ENCODE measurements at regions not wholly inside any gene's neighbourhood (a gene's known extent, or its start where the extent isn't known, plus 50 kb on each side); places are given as distances from the start of the nearest gene placed in this dataset.

GRCh38 chr7:153331427-153331826, 571.9 kb downstream of the ACTR3B start:
- Histone ChIP-seq H3K27me3 (ENCODE audit: insufficient read depth, low read length, poor library complexity, severe bottlenecking) (no peaks in the 10 kb centered on the region), H3K4me3 (ENCODE audit: low read length) (no peak overlapping the region), H3K4me1 (ENCODE audit: insufficient read depth, low read length) (no peaks in the 10 kb centered on the region), H3K9me3 (ENCODE audit: low read length) (no peaks in the 10 kb centered on the region), H3K36me3 (ENCODE audit: insufficient read depth, low read length) (no peaks in the 10 kb centered on the region), H3K27ac (ENCODE audit: low read depth, low read length) (no peak overlapping the region)
- Mint-ChIP-seq H3K4me1 (no peaks in the 10 kb centered on the region), H3K9me3 (peaks cover 3 to 17% (median 5%) of the 10 kb centered on the region in 5 donors), H3K4me3 (no peak overlapping the region), H3K27me3 (no peaks in the 10 kb centered on the region), H3K36me3 (no peaks in the 10 kb centered on the region), H3K27ac (no peak overlapping the region)
- ChIA-PET CTCF (no interaction called here), POLR2A (no interaction called here)
- no peak for DNase-seq

GRCh38 chr7:153354071-153354470, 594.5 kb downstream of the ACTR3B start:
- no peak overlapping the region for H3K4me3 Mint-ChIP-seq
- DNase-seq: no peak

GRCh38 chr7:153370092-153370491, 610.5 kb downstream of the ACTR3B start:
- Histone ChIP-seq H3K27me3 (ENCODE audit: insufficient read depth, low read length, poor library complexity, severe bottlenecking) (no peaks in the 10 kb centered on the region), H3K36me3 (ENCODE audit: insufficient read depth, low read length) (no peaks in the 10 kb centered on the region), H3K4me3 (ENCODE audit: low read length) (no peak overlapping the region), H3K27ac (ENCODE audit: low read depth, low read length) (no peak overlapping the region), H3K4me1 (ENCODE audit: insufficient read depth, low read length) (no peaks in the 10 kb centered on the region), H3K9me3 (ENCODE audit: low read length) (no peaks in the 10 kb centered on the region)
- Mint-ChIP-seq H3K36me3 (no peaks in the 10 kb centered on the region), H3K27me3 (no peaks in the 10 kb centered on the region), H3K4me1 (no peaks in the 10 kb centered on the region), H3K9me3 (peaks cover 8 to 19% (median 16%) of the 10 kb centered on the region in 5 donors), H3K4me3 (no peak overlapping the region), H3K27ac (no peak overlapping the region)
- ChIA-PET CTCF (no interaction called here), POLR2A (no interaction called here)
- no peak for DNase-seq

More at GRCh38 chr7:153354071-153354470, 594.5 kb downstream of the ACTR3B start:
- H3K9me3 Mint-ChIP-seq: peaks cover 2 to 8% (median 4%) of the 10 kb centered on the region in 5 donors
- H3K4me3 ChIP-seq (ENCODE audit: low read length): no peak overlapping the region
- no peaks in the 10 kb centered on the region for H3K4me1 Mint-ChIP-seq
- no peak overlapping the region for H3K27ac ChIP-seq (ENCODE audit: low read depth, low read length)
- H3K27ac Mint-ChIP-seq: no peak overlapping the region
- no peaks in the 10 kb centered on the region for H3K36me3 ChIP-seq (ENCODE audit: insufficient read depth, low read length)
- H3K4me1 ChIP-seq (ENCODE audit: insufficient read depth, low read length): no peaks in the 10 kb centered on the region
- no peaks in the 10 kb centered on the region for H3K36me3 Mint-ChIP-seq
- no peaks in the 10 kb centered on the region for H3K9me3 ChIP-seq (ENCODE audit: low read length)
- ChIA-PET CTCF (no interaction called here), POLR2A (no interaction called here)
- H3K27me3 Mint-ChIP-seq: no peaks in the 10 kb centered on the region
- H3K27me3 ChIP-seq (ENCODE audit: insufficient read depth, low read length, poor library complexity, severe bottlenecking): no peaks in the 10 kb centered on the region

- Histone ChIP-seq H3K27me3 (ENCODE audit: insufficient read depth, low read length, poor library complexity, severe bottlenecking) (no peaks in the 10 kb centered on the region), H3K9me3 (ENCODE audit: low read length) (no peaks in the 10 kb centered on the region), H3K27ac (ENCODE audit: low read depth, low read length) (no peak overlapping the region), H3K4me1 (ENCODE audit: insufficient read depth, low read length) (no peaks in the 10 kb centered on the region), H3K4me3 (ENCODE audit: low read length) (no peak overlapping the region), H3K36me3 (ENCODE audit: insufficient read depth, low read length) (no peaks in the 10 kb centered on the region)
- Mint-ChIP-seq H3K27me3 (peaks cover 0 to 1% of the 10 kb centered on the region in 2 donors), H3K27ac (no peak overlapping the region), H3K36me3 (no peaks in the 10 kb centered on the region), H3K9me3 (peaks cover 5 to 10% (median 7%) of the 10 kb centered on the region in 5 donors), H3K4me3 (no peak overlapping the region), H3K4me1 (no peaks in the 10 kb centered on the region)
- ChIA-PET CTCF (no interaction called here), POLR2A (no interaction called here)
- no peak for DNase-seq
These were observed 621.1 kb downstream of the ACTR3B start for GRCh38 chr7:153380636-153381035.

GRCh38 chr7:153381275-153382040, 621.9 kb downstream of the ACTR3B start:
- no peaks in the 10 kb centered on the region for H3K27me3 ChIP-seq (ENCODE audit: insufficient read depth, low read length, poor library complexity, severe bottlenecking)
- no peak overlapping the region for H3K4me3 ChIP-seq (ENCODE audit: low read length)
- no peaks in the 10 kb centered on the region for H3K36me3 Mint-ChIP-seq
- CTCF ChIA-PET: no interaction called here
- peaks cover 0 to 1% of the 10 kb centered on the region in 2 donors for H3K27me3 Mint-ChIP-seq
- H3K4me1 ChIP-seq (ENCODE audit: insufficient read depth, low read length): no peaks in the 10 kb centered on the region
- no peaks in the 10 kb centered on the region for H3K36me3 ChIP-seq (ENCODE audit: insufficient read depth, low read length)
- POLR2A ChIA-PET: no interaction called here
- no peak for DNase-seq
- no peaks in the 10 kb centered on the region for H3K4me1 Mint-ChIP-seq
- H3K27ac ChIP-seq (ENCODE audit: low read depth, low read length): no peak overlapping the region
- no peak overlapping the region for H3K4me3 Mint-ChIP-seq
- H3K9me3 Mint-ChIP-seq: peaks cover 5 to 10% (median 7%) of the 10 kb centered on the region in 5 donors
- no peaks in the 10 kb centered on the region for H3K9me3 ChIP-seq (ENCODE audit: low read length)
- no peak overlapping the region for H3K27ac Mint-ChIP-seq

- POLR2A ChIA-PET: no interaction called here
- no peaks in the 10 kb centered on the region for H3K4me1 ChIP-seq (ENCODE audit: insufficient read depth, low read length)
- peaks cover 0 to 3% of the 10 kb centered on the region in 2 donors for H3K27me3 Mint-ChIP-seq
- H3K9me3 ChIP-seq (ENCODE audit: low read length): no peaks in the 10 kb centered on the region
- H3K27ac ChIP-seq (ENCODE audit: low read depth, low read length): no peak overlapping the region
- H3K36me3 Mint-ChIP-seq: no peaks in the 10 kb centered on the region
- peaks cover 3 to 10% (median 7%) of the 10 kb centered on the region in 5 donors for H3K9me3 Mint-ChIP-seq
- no peak overlapping the region for H3K4me3 Mint-ChIP-seq
- H3K4me1 Mint-ChIP-seq: no peaks in the 10 kb centered on the region
- no peaks in the 10 kb centered on the region for H3K36me3 ChIP-seq (ENCODE audit: insufficient read depth, low read length)
- CTCF ChIA-PET: no interaction called here
- no peak for DNase-seq
- no peak overlapping the region for H3K4me3 ChIP-seq (ENCODE audit: low read length)
- no peak overlapping the region for H3K27ac Mint-ChIP-seq
- H3K27me3 ChIP-seq (ENCODE audit: insufficient read depth, low read length, poor library complexity, severe bottlenecking): no peaks in the 10 kb centered on the region
These were observed 623.1 kb downstream of the ACTR3B start for GRCh38 chr7:153382641-153383101.

GRCh38 chr7:153383781-153384180, 624.2 kb downstream of the ACTR3B start:
- ChIA-PET POLR2A (no interaction called here), CTCF (no interaction called here)
- peaks cover 3 to 10% (median 6%) of the 10 kb centered on the region in 5 donors for H3K9me3 Mint-ChIP-seq
- H3K27ac Mint-ChIP-seq: no peak overlapping the region
- no peak for DNase-seq
- peaks cover 0 to 3% of the 10 kb centered on the region in 2 donors for H3K27me3 Mint-ChIP-seq
- no peak overlapping the region for H3K27ac ChIP-seq (ENCODE audit: low read depth, low read length)
- no peak overlapping the region for H3K4me3 Mint-ChIP-seq
- H3K4me1 ChIP-seq (ENCODE audit: insufficient read depth, low read length): no peaks in the 10 kb centered on the region
- no peaks in the 10 kb centered on the region for H3K4me1 Mint-ChIP-seq
- no peaks in the 10 kb centered on the region for H3K36me3 Mint-ChIP-seq
- H3K27me3 ChIP-seq (ENCODE audit: insufficient read depth, low read length, poor library complexity, severe bottlenecking): no peaks in the 10 kb centered on the region
- no peak overlapping the region for H3K4me3 ChIP-seq (ENCODE audit: low read length)
- H3K9me3 ChIP-seq (ENCODE audit: low read length): no peaks in the 10 kb centered on the region
- no peaks in the 10 kb centered on the region for H3K36me3 ChIP-seq (ENCODE audit: insufficient read depth, low read length)

GRCh38 chr7:153385502-153385901, 626.0 kb downstream of the ACTR3B start:
- Histone ChIP-seq H3K4me1 (ENCODE audit: insufficient read depth, low read length) (no peaks in the 10 kb centered on the region), H3K36me3 (ENCODE audit: insufficient read depth, low read length) (no peaks in the 10 kb centered on the region), H3K9me3 (ENCODE audit: low read length) (no peaks in the 10 kb centered on the region), H3K4me3 (ENCODE audit: low read length) (no peak overlapping the region), H3K27ac (ENCODE audit: low read depth, low read length) (no peak overlapping the region), H3K27me3 (ENCODE audit: insufficient read depth, low read length, poor library complexity, severe bottlenecking) (no peaks in the 10 kb centered on the region)
- Mint-ChIP-seq H3K27ac (no peak overlapping the region), H3K4me3 (no peak overlapping the region), H3K4me1 (no peaks in the 10 kb centered on the region), H3K36me3 (no peaks in the 10 kb centered on the region), H3K9me3 (peaks cover 7 to 11% (median 8%) of the 10 kb centered on the region in 5 donors), H3K27me3 (peaks cover 0 to 3% of the 10 kb centered on the region in 2 donors)
- ChIA-PET POLR2A (no interaction called here), CTCF (no interaction called here)
- DNase-seq: no peak
